ENCODE measurements at regions not wholly inside any gene's neighbourhood (a gene's known extent, or its start where the extent isn't known, plus 50 kb on each side); places are given as distances from the start of the nearest gene placed in this dataset.
A peak's percentile ranks its signal among the peaks of the same experiment; 100 is the strongest.

DNA sequence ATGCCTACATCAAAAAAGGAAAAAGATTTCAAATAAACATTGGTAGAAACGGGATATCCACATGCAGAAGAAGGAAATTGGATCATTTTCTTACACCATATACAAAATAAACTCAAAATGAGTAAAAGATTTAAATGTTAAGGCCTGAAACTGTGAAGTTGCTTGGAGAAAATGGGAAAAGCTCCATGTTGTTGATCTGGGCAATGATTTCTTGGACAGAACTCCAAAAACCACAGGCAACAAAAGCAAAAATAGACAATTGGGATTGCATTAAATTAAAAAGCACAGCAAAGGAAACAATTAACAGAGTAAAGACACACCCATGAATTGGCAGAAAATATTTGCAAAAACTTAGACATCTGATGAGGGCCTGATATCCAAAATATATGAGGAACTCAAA is 105.2 kb upstream of the APP start (continued):
- TF ChIP-seq ZNF766 (CRISPR knock-in tag; conservative IDR thresholded peaks at IDR 0.05), result no peak
- no peak for TF ChIP-seq KAT7 (CRISPR knock-in tag; IDR thresholded peaks at IDR 0.05; ENCODE audit: borderline replicate concordance)
- no peak for TF ChIP-seq GTF2E2 (tag; IDR thresholded peaks at IDR 0.05)
- no peak for TF ChIP-seq FOXJ2 (tag; IDR thresholded peaks at IDR 0.05)

DNA sequence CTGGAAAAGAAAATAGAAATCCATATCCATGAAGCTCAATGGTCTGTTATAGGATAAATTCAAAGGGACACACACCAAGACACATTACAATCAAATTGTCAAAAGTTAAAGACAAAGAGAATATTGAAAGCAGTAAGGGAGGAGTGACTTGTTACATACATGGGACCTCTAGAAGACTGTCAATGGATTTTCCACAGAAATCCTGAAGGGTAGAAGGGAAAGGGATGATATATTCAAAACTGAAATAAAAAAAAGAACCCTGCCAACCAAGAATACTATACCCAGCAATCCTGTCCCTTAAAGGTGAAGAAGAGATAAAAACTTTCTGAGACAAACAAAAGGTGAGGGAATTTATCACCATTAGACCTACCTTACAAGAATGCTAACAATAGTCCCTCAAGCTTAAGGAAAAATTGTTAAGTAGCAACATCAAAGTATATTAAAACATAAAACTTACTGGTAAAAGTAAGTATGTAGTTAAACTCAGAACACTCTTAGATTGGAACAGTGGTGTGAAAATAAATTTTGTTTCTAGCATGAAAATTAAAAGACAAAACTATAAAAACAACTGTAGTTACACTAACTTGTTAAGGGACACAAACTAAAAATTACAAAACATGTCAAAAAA is 103.2 kb upstream of the APP start:
- ATAC-seq (no peak), DNase-seq (ENCODE audit: extremely low read depth in 1 of 4, low spot score in 3 of 4) (no peak), FAIRE-seq (no peak)
- ChIA-PET CTCF (ENCODE audit: low intra/inter-chr PET ratio) (no interaction called here), POLR2A (no interaction called here)
- Histone ChIP-seq H3K36me3 (ENCODE audit: control insufficient read depth, insufficient read depth, low read length) (no peaks in the 10 kb centered on the region), H3K9ac (ENCODE audit: insufficient read depth in 1 of 2, low read depth in 2 of 2, low read length in 2 of 2) (no peak overlapping the region), H3K4me2 (ENCODE audit: insufficient read depth, low read length) (no peak overlapping the region), H3K27ac (ENCODE audit: extremely low read depth, low read depth, low read length) (no peak overlapping the region), H3K4me1 (replicated peaks in 1 of 2; ENCODE audit: control insufficient read depth in 2 of 2, insufficient read depth in 2 of 2, low read length in 2 of 2) (no peaks in the 10 kb centered on the region), H3K9me3 (replicated peaks; ENCODE audit: control insufficient read depth, insufficient read depth, low read depth, low read length) (peaks cover 2% of the 10 kb centered on the region; the same call in 1 of the 2 replicates), H4K20me1 (replicated peaks; ENCODE audit: control insufficient read depth, insufficient read depth, low read length) (no peaks in the 10 kb centered on the region), H3K79me2 (ENCODE audit: control insufficient read depth, insufficient read depth, low read length) (no peaks in the 10 kb centered on the region), H3K9me1 (ENCODE audit: control insufficient read depth, insufficient read depth, low read length) (no peaks in the 10 kb centered on the region), H2AFZ (ENCODE audit: low read depth, low read length) (no peak overlapping the region), H3K4me3 (no peak overlapping the region), H3K27me3 (ENCODE audit: control insufficient read depth in 2 of 2, insufficient read depth in 2 of 2, low read length in 2 of 2) (no peaks in the 10 kb centered on the region)
- intact Hi-C loops (cut with micrococcal nuclease), result no loop called here
- in situ Hi-C loops (cut with MboI), result no loop called here
- no TSS peak for BruUV-seq (replicated peaks)
- no peak for TF ChIP-seq PHF21A (IDR thresholded peaks at IDR 0.05; ENCODE audit: borderline replicate concordance, low read depth)
- no peak for TF ChIP-seq TFAM (CRISPR knock-in tag; conservative IDR thresholded peaks at IDR 0.05)
- TF ChIP-seq MYBL2 (IDR thresholded peaks at IDR 0.05; ENCODE audit: low read depth), result no peak
- TF ChIP-seq MYBL2 (CRISPR knock-in tag; IDR thresholded peaks at IDR 0.05; ENCODE audit: borderline replicate concordance), result no peak
- TF ChIP-seq ZFP1 (CRISPR knock-in tag; IDR thresholded peaks at IDR 0.05), result no peak
- no peak for TF ChIP-seq ZNF165 (CRISPR knock-in tag; IDR thresholded peaks at IDR 0.05; ENCODE audit: borderline replicate concordance)
- TF ChIP-seq, protein P1, sequence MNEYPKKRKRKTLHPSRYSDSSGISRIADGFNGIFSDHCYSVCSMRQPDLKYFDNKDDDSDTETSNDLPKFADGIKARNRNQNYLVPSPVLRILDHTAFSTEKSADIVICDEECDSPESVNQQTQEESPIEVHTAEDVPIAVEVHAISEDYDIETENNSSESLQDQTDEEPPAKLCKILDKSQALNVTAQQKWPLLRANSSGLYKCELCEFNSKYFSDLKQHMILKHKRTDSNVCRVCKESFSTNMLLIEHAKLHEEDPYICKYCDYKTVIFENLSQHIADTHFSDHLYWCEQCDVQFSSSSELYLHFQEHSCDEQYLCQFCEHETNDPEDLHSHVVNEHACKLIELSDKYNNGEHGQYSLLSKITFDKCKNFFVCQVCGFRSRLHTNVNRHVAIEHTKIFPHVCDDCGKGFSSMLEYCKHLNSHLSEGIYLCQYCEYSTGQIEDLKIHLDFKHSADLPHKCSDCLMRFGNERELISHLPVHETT (CRISPR knock-in tag; conservative IDR thresholded peaks at IDR 0.05 in 1 of 2, IDR thresholded peaks at IDR 0.05 in 1 of 2), result no peak
- TF ChIP-seq, protein P2, sequence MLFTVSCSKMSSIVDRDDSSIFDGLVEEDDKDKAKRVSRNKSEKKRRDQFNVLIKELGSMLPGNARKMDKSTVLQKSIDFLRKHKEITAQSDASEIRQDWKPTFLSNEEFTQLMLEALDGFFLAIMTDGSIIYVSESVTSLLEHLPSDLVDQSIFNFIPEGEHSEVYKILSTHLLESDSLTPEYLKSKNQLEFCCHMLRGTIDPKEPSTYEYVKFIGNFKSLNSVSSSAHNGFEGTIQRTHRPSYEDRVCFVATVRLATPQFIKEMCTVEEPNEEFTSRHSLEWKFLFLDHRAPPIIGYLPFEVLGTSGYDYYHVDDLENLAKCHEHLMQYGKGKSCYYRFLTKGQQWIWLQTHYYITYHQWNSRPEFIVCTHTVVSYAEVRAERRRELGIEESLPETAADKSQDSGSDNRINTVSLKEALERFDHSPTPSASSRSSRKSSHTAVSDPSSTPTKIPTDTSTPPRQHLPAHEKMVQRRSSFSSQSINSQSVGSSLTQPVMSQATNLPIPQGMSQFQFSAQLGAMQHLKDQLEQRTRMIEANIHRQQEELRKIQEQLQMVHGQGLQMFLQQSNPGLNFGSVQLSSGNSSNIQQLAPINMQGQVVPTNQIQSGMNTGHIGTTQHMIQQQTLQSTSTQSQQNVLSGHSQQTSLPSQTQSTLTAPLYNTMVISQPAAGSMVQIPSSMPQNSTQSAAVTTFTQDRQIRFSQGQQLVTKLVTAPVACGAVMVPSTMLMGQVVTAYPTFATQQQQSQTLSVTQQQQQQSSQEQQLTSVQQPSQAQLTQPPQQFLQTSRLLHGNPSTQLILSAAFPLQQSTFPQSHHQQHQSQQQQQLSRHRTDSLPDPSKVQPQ (CRISPR knock-in tag; IDR thresholded peaks at IDR 0.05; ENCODE audit: borderline replicate concordance), result no peak
- TF ChIP-seq TRIM28 (IDR thresholded peaks at IDR 0.05), result peak; percentile 58; the same call in 1 of the 2 replicates
- TF ChIP-seq ZNF589 (CRISPR knock-in tag; IDR thresholded peaks at IDR 0.05; ENCODE audit: low read depth), result no peak
- TF ChIP-seq CBX5 (IDR thresholded peaks at IDR 0.05; ENCODE audit: borderline replicate concordance, low read depth), result 0 out of 2 replicates have a peak, but pooled peaks have one; percentile 41
